Astrocyte of the spinal cord (primary cell): ENCODE measurements at regions not wholly inside any gene's neighbourhood (a gene's known extent, or its start where the extent isn't known, plus 50 kb on each side); places are given as distances from the start of the nearest gene placed in this dataset.

Source experiments
- DNase-seq: peaks from one replicate; pipeline ENCODE4 v3.0.0; 2011; ENCODE audit warnings: low read depth, low spot score
- H3K4me3 ChIP-seq: 2 replicates; pipeline ENCODE4 v1.5.1; 2011; ENCODE audit warnings: low read depth, mild to moderate bottlenecking, low read length, moderate library complexity
- CTCF ChIP-seq: IDR thresholded peaks from 2 replicates; pipeline ENCODE4 v1.5.1; 2012; ENCODE audit warnings: low read depth, mild to moderate bottlenecking, low read length, inconsistent platforms
- in situ Hi-C: cut with HindIII; loops from 2 replicates; pipeline ENCODE4 v1.10.0; 2017; ENCODE audit warnings: low sequenced_read_pairs

DNA sequence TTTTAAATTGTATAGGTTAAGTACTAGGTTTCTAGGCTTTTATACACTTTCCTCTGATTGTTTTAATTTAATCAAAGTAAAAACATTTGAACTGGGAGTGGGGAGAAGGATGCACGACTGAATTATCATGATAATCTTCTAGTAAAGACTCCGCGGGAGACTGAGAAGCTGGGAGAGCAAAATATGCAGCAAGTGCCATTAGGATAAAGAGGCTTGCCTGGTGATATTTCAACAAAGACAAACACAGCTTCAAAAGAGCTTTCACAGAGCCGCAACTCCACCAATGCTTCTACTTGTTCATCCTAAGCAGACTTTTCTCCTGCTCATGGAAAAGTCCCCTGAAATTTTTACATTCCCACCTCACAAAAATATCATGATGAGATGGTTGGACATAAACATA, 239.0 kb upstream of the PTBP2 start:
- no peak overlapping the region for H3K4me3 ChIP-seq

DNA sequence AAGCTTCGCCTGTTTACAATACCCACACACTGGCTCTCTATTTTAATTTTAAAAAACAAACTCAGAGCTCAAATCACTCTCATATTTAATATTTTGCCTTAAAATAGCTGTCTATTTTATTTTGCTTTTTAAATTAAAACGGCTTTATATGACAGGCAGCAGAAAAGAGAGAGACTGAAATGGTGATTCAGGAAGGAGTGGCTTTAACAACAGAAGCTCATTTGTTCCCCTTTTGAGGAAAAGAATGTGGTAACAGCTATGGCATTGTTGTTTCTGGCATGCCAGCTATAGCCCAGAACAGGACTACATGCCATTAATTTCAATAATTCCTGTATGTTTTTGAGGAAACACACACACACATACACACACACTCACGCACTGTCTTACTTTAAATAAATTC, 234.2 kb upstream of the PTBP2 start:
- peak; percentile 48 for DNase-seq
- TF ChIP-seq CTCF, result no peak
- in situ Hi-C loops, result no loop called here
- no peak overlapping the region for H3K4me3 ChIP-seq

More for the DNA sequence above, 239.0 kb upstream of the PTBP2 start:
- no peak for TF ChIP-seq CTCF
- peak; percentile 8 for DNase-seq
- in situ Hi-C loops, result no loop called here

DNA sequence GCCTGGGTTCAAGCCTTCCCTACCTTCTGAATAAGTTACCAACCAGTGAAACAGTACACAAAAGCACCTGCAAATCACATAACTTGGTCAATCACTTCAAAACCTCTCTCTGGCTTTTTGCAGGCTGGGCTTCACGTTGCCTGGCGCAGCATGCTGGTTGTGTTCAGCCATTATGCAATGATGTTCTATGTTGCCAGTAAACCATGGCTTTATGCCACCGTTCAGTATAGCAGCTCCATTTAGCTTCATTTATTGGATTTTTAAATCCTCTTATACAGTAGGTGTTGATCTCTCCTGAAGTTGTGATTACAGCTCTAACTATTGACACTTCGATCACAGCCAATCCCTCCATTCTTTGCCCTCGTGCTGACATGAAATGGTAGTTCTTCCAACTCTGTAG, 233.6 kb upstream of the PTBP2 start:
- TF ChIP-seq CTCF, result no peak
- DNase-seq, result peak; percentile 12
- no peak overlapping the region for H3K4me3 ChIP-seq
- in situ Hi-C loops, result no loop called here

DNA sequence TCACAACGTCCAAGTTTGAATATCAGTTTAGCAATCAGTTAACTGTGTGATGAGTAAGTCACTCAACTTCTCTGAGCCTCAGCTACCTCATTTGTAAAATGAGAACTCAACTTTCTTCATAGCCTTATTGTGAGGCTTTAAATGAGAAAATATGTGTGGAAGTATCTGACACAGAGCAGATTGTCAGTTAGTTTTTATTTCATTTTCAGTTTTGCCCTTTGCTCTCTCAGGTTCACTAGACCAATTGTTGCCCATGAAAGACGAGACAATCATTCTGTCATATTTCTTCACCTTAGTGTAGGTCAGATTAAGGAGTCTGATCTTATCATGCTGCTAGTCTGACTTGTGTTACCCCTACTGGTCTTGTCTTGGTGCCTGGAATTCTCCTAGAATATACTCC, 232.8 kb upstream of the PTBP2 start:
- in situ Hi-C loops, result no loop called here
- no peak for DNase-seq
- no peak for TF ChIP-seq CTCF
- no peak overlapping the region for H3K4me3 ChIP-seq

DNA sequence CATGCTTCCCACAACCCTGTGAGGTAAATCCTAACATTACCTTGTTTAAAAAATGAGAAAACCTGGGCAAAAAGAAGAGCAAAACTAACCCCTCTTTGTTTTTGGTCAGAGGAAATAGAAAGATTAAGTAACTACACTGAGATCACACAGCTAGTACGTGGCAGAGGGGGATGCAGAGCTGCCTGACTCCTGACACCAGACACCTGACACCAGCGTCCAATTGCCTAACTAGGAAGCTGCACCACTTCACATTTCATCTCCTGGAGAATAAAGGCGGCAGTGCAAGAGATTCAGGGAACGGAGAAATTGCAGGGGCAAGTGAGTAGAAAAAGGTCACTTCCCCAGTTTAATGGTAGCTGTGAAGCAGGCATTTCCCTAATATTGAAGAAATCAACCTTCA, 229.3 kb upstream of the PTBP2 start:
- in situ Hi-C loops, result no loop called here
- H3K4me3 ChIP-seq, result no peak overlapping the region
- no peak for TF ChIP-seq CTCF
- no peak for DNase-seq

DNA sequence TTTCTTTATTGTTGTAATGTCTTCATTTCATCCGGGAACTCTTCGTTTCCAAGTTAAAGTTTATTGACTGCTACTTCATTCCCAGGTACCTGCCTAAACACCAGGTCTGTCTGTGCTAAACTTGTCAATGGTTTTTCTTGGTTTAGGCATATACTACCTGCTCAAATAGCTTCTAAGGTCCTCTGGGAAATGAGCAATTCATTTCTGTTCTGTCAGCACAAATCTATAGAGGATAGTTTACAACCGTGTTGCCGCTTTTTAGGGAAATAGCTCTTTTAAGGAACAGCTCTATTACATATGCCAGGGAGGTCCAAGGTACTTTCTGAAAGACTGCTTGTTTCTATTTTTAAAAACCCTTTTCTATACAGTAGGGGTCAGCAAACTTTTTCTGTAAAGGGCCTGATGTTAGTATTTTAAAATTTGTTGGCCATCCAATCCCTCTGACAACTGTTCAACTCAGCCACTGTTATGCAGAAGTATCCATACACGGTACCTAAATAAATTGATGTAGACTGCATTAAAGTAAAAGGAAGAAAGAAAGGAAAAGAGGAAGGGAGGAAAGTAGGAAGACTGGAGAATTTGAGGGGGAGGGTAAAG, 222.7 kb upstream of the PTBP2 start:
- TF ChIP-seq CTCF, result no peak
- no peak for DNase-seq
- no peak overlapping the region for H3K4me3 ChIP-seq
- in situ Hi-C loops, result no loop called here

DNA sequence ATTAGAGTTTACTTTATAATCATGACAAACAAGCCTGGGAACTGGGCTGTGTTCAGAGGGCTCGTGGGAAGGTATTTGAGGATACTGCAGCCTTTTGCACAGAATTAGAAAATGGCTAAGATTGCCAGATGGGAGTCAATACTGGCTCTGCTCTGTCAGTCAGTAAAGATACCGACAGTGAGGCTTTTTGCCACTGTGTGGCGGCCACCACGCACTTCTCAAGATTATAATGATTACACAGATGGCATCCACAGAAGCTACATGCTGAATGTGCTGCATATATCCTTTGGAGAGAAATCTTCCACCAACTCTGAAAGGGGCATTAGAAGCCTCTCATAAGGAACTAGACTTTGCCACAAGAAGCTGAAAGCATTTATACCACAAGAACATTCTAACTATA, 213.4 kb upstream of the PTBP2 start:
- in situ Hi-C loops, result no loop called here
- no peak overlapping the region for H3K4me3 ChIP-seq
- DNase-seq, result no peak
- no peak for TF ChIP-seq CTCF
